HG02973 (cell line): ENCODE measurements at regions not wholly inside any gene's neighbourhood (a gene's known extent, or its start where the extent isn't known, plus 50 kb on each side); places are given as distances from the start of the nearest gene placed in this dataset.
"Not testable (repeated sequence)": the region's sequence is repeated elsewhere in the genome, so short reads cannot be mapped to it uniquely, and the experiment has no call there.

Experiments
- ATAC-seq: cut with Tn5 transposase; IDR thresholded peaks from one replicate; pipeline ENCODE4 v1.9.1; 2021; ENCODE audit warnings: moderate library complexity; ENCODE audit not compliant: unreplicated experiment

GRCh38 chr4:144799486-144799885 is 153.5 kb downstream of the HHIP start:
- ATAC-seq, result no peak

GRCh38 chr4:144801731-144802130 is 155.8 kb downstream of the HHIP start:
- ATAC-seq, result no peak

GRCh38 chr4:144808034-144808433 is 162.1 kb downstream of the HHIP start:
- ATAC-seq, result no peak

GRCh38 chr4:144809056-144809640 is 163.2 kb downstream of the HHIP start:
- no peak for ATAC-seq

GRCh38 chr4:144816668-144817067 is 170.7 kb downstream of the HHIP start:
- no peak for ATAC-seq

- no peak for ATAC-seq
These were observed 171.1 kb downstream of the HHIP start for GRCh38 chr4:144817081-144817480.

- no peak for ATAC-seq
These were observed 172.2 kb downstream of the HHIP start for GRCh38 chr4:144818136-144818535.

GRCh38 chr4:144819591-144819990 is 173.6 kb downstream of the HHIP start:
- no peak for ATAC-seq

GRCh38 chr4:144820011-144820727 is 174.2 kb downstream of the HHIP start:
- ATAC-seq, result no peak

GRCh38 chr4:144820728-144821085 is 174.8 kb downstream of the HHIP start:
- ATAC-seq, result no peak

- ATAC-seq, result no peak
These were observed 186.0 kb downstream of the HHIP start for GRCh38 chr4:144831971-144832370.

- ATAC-seq, result no peak
These were observed 199.5 kb downstream of the HHIP start for GRCh38 chr4:144845411-144845810.

GRCh38 chr4:144851948-144852347 is 206.0 kb downstream of the HHIP start:
- ATAC-seq, result no peak

GRCh38 chr4:144861471-144861870 is 215.5 kb downstream of the HHIP start:
- ATAC-seq, result no peak

GRCh38 chr4:144862210-144862609 is 216.3 kb downstream of the HHIP start:
- ATAC-seq, result no peak

- ATAC-seq, result not testable (repeated sequence)
These were observed 218.9 kb downstream of the HHIP start for GRCh38 chr4:144864891-144865290.

- ATAC-seq, result no peak
These were observed 222.4 kb downstream of the HHIP start for GRCh38 chr4:144868309-144868708.

GRCh38 chr4:144872508-144873225 is 225.3 kb downstream of the ANAPC10 start:
- ATAC-seq, result no peak

GRCh38 chr4:144873226-144873990 is 224.6 kb downstream of the ANAPC10 start:
- no peak for ATAC-seq

- no peak for ATAC-seq
These were observed 203.4 kb downstream of the ANAPC10 start for GRCh38 chr4:144894573-144894972.

GRCh38 chr4:144899393-144899792 is 198.6 kb downstream of the ANAPC10 start:
- ATAC-seq, result no peak
